Erythroblast (primary cell): ENCODE measurements at regions not wholly inside any gene's neighbourhood (a gene's known extent, or its start where the extent isn't known, plus 50 kb on each side); places are given as distances from the start of the nearest gene placed in this dataset.

ENCODE experiments used
- GATA1 ChIP-seq: IDR thresholded peaks from 2 replicates; pipeline ENCODE4 v1.6.1; 2011; ENCODE audit warnings: low read depth, mild to moderate bottlenecking, control low read depth, low read length, moderate library complexity
- POLR2A ChIP-seq: IDR thresholded peaks from 2 replicates; pipeline ENCODE4 v1.6.1; 2011; ENCODE audit warnings: mild to moderate bottlenecking, low read length

DNA sequence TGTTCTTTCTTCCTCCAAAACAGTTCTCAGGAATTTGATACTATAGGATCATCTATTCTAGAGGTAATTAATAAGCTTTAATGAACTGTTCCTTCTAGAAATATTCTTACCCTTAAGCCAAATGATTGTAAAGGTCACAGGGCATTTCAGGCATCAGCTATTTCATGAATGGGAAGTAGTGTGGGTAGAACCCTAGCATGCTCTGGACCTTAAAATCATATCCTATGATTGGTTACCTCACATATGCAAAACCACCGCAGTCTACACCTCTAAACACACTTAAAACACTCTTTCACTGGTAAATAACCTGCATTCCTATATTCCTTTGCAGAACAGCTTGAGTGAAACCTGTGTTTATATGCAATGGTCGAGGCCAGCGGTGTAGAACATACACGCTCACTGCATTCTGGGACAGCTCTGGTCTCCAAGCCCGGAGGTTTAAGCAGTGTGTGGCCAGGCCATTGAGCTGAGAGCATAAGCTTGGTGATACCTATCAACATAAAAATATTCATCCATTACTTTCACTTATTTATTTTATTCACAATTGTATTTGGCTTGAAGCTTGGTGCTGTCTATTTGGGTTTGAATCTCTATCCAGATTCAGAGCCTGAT lies 87.7 kb upstream of the RASGRP1 start:
- TF ChIP-seq POLR2A (no peak), GATA1 (no peak)
